T47D (cell line): ENCODE measurements at regions not wholly inside any gene's neighbourhood (a gene's known extent, or its start where the extent isn't known, plus 50 kb on each side); places are given as distances from the start of the nearest gene placed in this dataset.

ENCODE experiments used
- DNase-seq, 2 experiments: peaks; one replicate each; pipeline versions ENCODE4 v3.0.0 to v3.0.0-alpha.2; 2011 to 2012; ENCODE audit warnings: low read depth in 1 of 2, low spot score in 1 of 2
- JUND ChIP-seq: IDR thresholded peaks from 2 replicates; pipeline ENCODE4 v1.6.1; 2012; ENCODE audit warnings: low read depth
- in situ Hi-C: cut with HindIII; loops from 2 replicates; pipeline ENCODE4 v1.10.0; 2016; ENCODE audit warnings: low sequenced_read_pairs, low pct_unique_long_range_greater_than_20kb

DNA sequence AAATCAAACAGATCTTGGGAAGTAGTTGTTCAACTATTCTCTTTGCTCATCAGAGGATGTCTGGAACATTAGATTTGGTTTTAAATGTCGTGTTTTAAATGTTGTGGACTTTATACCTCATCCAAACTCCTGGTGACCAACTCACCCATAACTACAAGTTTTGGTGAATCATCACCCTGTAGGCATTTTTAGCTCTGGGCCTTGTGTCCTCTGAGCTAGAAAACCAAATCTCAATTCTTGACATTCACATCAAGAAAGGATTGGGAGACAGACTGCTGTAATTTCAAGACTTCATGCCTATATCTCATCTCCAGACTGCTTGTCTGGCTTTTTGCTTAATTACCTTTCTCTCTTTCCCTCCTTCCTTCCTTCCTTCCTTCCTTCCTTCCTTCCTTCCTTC lies 228.5 kb upstream of the ROBO2 start:
- in situ Hi-C loops, result no loop called here
- no peak for DNase-seq
- TF ChIP-seq JUND, result no peak

DNA sequence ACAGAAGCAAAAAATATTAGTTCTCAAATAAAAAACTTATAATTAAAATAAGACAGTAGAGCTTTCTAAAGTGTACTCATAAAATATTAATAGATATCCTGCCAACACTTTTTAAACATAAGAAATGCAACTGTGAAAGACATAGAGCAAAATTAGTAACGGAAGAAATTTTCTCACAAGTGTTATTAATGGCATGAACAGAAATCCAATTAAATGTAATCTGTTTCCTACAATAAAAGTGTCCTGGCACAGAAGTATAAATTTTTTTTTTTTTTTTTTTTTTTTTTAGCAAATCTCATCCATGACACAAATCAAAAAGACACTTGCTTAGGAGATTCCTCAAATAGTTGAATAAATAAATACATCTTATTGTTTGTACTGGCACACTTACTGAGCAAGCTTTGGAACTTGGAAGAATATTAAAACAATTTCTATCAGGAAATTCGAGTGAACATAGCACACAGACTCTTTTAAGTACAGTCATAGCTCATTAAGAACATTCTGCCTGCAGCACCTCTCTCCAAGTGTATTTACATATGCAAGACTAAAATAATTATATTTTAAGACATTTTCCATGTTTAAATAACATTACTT lies 227.2 kb upstream of the ROBO2 start:
- in situ Hi-C loops, result no loop called here
- no peak for TF ChIP-seq JUND
- DNase-seq, result no peak

DNA sequence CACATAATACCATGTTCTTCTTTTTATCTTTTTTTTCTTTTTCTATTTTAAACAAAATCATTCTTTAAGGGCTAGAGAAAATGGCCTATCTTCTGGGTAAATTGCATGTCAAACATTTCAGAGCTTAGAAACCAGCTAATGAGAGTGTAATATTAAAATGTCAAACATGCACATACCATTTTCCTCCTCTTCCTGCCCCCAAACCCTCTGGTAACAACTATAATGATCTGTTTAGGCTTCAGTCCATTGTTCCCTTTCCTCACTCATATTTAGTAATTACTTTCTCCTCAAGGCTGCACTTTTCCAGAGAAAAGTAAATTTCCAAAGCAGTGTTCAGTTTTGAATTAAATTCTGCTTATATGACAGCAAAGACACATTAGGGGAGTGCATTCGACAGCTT lies 224.3 kb upstream of the ROBO2 start:
- in situ Hi-C loops, result no loop called here

DNA sequence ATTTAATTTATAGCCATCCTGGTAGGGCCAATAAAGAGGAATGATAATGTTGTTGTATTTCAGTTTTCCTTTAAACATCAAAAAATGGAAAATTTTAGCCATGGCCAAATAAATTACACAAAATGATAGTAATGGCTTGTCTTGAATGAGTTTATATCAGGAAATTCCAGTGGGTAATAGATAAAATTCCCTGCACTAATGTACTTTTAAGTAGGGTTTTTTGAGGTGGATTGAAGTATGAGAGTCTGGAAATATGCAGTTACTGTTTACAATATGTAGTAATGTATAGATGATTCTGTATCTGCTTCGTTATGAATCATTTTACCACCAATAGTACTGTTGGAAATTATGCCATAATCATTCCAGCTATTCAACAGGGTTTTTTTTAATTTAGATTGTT lies 219.4 kb upstream of the ROBO2 start:
- in situ Hi-C loops, result no loop called here
- no peak for TF ChIP-seq JUND
- DNase-seq, result no peak

More for the DNA sequence above, 224.3 kb upstream of the ROBO2 start:
- no peak for DNase-seq
- no peak for TF ChIP-seq JUND

DNA sequence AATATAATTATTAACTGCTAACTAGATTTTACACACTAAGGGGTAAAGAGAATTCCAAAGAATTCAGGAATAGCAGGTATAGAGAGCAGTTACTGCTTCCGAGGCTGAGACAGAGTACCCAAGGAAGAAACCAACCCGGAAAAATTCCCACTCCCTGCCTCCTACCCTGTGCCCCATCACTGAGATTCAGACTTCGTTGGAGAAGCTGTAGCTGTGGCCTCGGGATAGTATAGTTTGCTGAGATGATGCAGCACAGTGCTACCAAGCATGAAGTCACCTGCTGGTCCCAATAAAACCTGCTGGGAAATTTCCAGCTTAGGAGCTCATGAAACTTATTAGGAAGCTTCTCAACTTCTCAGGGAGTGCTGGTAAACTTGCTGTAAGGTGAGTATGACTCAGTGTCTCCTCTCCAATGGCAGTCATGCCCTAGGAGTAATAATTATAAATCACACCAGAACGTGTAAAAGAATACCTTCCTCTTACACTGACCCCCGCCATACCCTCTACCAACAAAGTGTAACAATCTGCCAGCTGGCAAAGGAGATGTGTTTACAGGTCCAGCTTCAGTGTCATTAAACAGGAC lies 215.2 kb upstream of the ROBO2 start:
- DNase-seq, result peak in 1 of 2 experiments; percentile 70
- in situ Hi-C loops, result no loop called here
- TF ChIP-seq JUND, result no peak

DNA sequence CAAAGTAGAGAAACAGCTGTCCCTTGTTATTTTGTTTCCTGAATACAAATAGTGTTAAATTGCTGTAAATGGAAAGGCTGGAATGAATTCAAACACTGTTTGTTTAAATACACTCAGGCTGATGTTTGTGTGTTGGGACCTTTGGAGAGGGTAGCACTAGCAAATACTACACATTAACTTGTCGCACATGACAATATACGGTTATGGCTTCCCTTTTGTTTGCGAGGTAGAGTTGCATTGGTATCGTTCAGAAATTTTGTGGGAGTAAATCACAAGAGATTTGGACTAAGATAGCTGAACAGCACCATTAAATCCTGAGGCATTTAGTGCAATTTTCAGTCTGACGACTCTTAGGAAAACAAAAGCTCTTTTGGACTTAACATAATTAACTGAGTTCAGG lies 213.0 kb upstream of the ROBO2 start:
- TF ChIP-seq JUND, result no peak
- in situ Hi-C loops, result no loop called here
- DNase-seq, result no peak

DNA sequence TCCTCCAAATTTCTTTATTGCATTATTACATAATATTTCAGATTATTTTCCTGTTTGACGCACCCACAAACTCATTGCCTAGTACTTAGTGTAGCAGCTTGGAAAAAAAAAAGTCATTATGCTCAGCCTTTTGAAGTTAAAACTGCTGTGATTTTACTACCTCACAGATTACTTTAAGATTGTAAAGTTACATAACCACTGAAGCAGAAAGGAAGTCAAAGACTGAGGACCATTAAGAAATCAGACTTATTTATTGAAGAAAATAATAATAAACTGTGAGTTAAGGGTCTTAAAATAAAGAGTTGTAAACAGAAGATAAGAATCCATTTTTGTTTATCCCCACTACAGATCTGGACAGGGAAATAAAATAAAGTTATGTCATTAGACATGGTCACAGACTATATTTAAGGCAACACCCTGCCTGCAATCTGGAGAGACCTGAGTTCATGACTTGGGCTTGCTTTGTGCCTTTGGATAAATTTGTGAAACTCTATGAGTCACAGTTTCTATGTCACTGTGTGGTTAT lies 212.1 kb upstream of the ROBO2 start:
- DNase-seq, result no peak
- in situ Hi-C loops, result no loop called here
- TF ChIP-seq JUND, result no peak

DNA sequence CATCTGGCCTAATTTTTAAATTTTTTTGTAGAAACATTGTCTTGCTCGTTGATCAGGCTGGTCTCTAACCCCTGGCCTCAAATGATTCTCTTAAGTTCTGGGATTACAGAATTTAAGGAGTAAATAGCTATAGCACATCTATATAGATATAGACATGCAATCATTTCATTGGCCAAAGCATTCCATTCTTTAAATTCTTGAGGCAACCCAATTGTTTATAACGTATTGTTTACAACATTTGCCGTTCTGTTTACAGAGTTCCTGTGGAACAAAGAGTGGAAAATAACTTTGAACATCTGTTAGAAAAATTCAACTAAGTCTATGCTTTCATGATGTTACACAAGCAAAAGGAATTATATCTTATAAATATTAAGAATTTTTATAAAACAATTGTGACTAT lies 205.2 kb upstream of the ROBO2 start:
- in situ Hi-C loops, result no loop called here
- no peak for TF ChIP-seq JUND
- DNase-seq, result no peak

DNA sequence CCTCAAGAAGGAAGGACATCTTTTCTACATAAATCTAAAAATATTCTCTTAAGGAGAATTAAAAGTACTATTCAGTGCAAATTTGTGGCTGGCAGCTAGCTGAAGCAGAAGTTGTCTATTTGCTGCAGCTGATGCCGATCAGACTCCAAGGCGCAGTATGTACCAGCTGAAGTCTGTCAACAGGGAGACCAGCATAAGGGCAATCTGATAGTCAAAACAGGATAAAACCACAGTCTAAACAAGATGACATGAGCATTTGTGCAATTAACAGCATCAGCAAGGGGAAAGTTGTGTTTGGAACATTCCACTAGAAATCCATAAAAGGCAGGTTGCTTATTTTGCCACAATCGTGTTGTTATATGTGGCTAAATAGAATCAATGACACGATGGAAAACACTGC lies 198.2 kb upstream of the ROBO2 start:
- DNase-seq, result no peak
- TF ChIP-seq JUND, result no peak
- in situ Hi-C loops, result no loop called here

DNA sequence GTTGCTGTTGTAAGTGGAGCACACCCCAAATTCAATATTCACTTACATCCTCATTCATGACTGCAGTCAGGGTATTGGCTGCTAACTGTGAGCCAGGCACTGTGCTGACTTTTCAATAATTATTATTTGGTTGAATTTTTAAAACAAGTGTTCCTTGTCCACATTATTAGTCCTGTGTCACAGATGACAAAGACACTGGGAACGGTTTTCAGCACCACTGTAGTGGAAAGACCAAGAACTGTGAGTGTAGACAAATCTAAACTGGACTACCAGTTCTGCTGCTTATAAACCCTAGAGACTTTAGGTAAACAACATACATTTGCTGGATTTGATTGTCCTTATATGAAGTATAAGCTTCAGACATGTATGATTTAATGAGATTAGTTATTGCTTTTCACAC lies 197.7 kb upstream of the ROBO2 start:
- TF ChIP-seq JUND, result no peak
- DNase-seq, result peak in 1 of 2 experiments; percentile 30
- in situ Hi-C loops, result no loop called here

DNA sequence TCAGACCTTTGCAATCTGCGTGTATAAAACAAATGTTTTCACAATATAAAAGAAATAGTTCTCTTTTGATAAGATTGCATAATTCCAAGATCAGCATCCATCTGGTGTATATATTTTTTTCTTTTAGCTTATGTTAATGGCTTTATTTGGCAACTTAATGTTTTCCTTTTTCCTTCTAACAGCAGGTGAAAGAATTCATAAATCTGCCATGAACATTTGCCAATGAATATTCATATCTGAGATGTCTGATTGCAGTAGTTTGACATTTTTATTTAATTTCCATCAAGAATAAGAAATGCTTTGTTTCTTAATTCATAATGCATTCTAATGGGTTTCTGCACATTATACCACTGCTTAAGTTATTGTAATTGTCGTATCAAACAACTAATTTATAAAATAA lies 184.4 kb upstream of the ROBO2 start:
- in situ Hi-C loops, result no loop called here
- no peak for DNase-seq
- no peak for TF ChIP-seq JUND

DNA sequence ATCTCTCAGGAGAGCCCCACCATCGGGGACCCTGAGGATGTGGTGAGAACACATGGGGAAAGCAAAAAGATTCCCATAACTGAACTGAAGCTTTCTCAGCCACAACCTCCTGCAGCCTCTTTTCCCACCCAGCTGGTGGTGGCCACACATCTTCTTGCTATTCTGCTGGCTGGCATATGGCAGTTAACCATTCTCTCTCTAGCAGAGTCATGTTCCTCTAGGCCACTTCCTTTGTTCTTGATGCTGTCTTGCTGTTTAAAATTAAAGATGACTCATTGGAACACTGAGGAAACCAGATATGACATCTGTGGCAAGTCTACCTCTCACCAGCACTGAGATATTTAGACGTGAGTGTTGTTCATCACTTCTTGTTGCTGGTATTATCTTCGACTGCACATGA lies 180.3 kb upstream of the ROBO2 start:
- in situ Hi-C loops, result no loop called here
- DNase-seq, result no peak
- TF ChIP-seq JUND, result no peak

DNA sequence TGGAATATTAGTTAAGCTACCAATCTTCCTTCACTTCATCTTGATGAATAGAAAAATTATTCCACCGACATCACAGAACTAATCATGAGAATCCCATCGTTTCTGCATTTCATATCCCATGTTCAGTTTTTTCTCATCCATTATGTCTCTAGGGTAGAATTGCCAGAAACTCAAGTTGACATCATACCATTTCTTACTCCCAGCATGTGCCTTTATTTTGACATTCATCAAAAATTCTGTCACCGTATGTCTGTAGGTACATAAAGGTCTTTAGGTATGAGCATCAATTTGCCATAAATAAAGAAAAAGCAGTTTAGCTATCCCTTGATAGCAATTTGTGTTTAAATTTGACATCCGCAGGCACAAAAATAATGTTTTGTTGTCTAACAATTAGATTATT lies 175.5 kb upstream of the ROBO2 start:
- TF ChIP-seq JUND, result no peak
- no peak for DNase-seq
- in situ Hi-C loops, result no loop called here
